ENCODE measurements at regions not wholly inside any gene's neighbourhood (a gene's known extent, or its start where the extent isn't known, plus 50 kb on each side); places are given as distances from the start of the nearest gene placed in this dataset.

GRCh38 chr13:31587698-31588266, 151.5 kb upstream of the RXFP2 start:
- TF ChIP-seq CTCF (IDR thresholded peaks at IDR 0.05 in 4 of 5, conservative IDR thresholded peaks at IDR 0.05 in 1 of 5) (no peak), POLR2A (IDR thresholded peaks at IDR 0.05) (no peak)
